A549 (cell line): ENCODE measurements at regions not wholly inside any gene's neighbourhood (a gene's known extent, or its start where the extent isn't known, plus 50 kb on each side); places are given as distances from the start of the nearest gene placed in this dataset.

Source experiments
- ATAC-seq, 2 experiments: fragments of 200-7000 bp in 1 of 2; fragments of >200 bp in 1 of 2; cut with Nextera tagmentation in 1 of 2; cut with Tn5 transposase in 1 of 2; 3 replicates each; pipeline versions ENCODE4 v1.8.0 to v1.9.1; 2018 to 2020; ENCODE audit warnings: mild to moderate bottlenecking in 1 of 2, moderate library complexity in 1 of 2
- CTCF ChIA-PET: fragments of 300-600 bp; sonication (Branson Sonifier 250); formaldehyde crosslinking; extraction: SDS; loops from one replicate; lab custom pipeline; 2021; ENCODE audit warnings: antibody characterized with exemption, inconsistent platforms; lab: Yijun Ruan, JAX
- POLR2A ChIA-PET: fragments of 350-600 bp; formaldehyde crosslinking; extraction: SDS; loops from one replicate; lab custom pipeline; 2021; ENCODE audit warnings: antibody characterized with exemption, inconsistent platforms; lab: Yijun Ruan, JAX
- DNase-seq, 2 experiments: peaks; one replicate each; pipeline versions ENCODE4 v3.0.0 to v3.0.0-alpha.2; 2011 to 2016; ENCODE audit warnings: low read depth in 1 of 2, low spot score in 1 of 2
- FAIRE-seq: peaks from 2 replicates; lab custom pipeline; 2011; peaks lifted over from hg19 to GRCh38; lab: Jason Lieb, UNC
- H3K27ac ChIP-seq, 2 experiments: fragments of >200 bp; sonication (Bioruptor Twin); formaldehyde crosslinking; 3 replicates each; pipeline ENCODE4 v1.5.1; 2016 to 2017
- H3K4me1 ChIP-seq: fragments of >200 bp; sonication (Bioruptor Twin); formaldehyde crosslinking; 3 replicates; pipeline ENCODE4 v1.6.1; 2016
- H3K4me2 ChIP-seq: fragments of >200 bp; sonication (Bioruptor Twin); formaldehyde crosslinking; 3 replicates; pipeline ENCODE4 v1.6.1; 2016
- H3K4me3 ChIP-seq: fragments of >200 bp; sonication (Bioruptor Twin); formaldehyde crosslinking; 3 replicates; pipeline ENCODE4 v1.5.1; 2016
- H3K9me3 ChIP-seq: fragments of >200 bp; sonication (Bioruptor Twin); formaldehyde crosslinking; 3 replicates; pipeline ENCODE4 v1.6.1; 2016
- ATOH8 ChIP-seq: fragments of 250-450 bp; sonication (Bioruptor Pico); IDR thresholded peaks from 2 replicates; pipeline ENCODE4 v1.5.0; 2020; ENCODE audit warnings: low read depth, mild to moderate bottlenecking, moderate library complexity
- BHLHE40 ChIP-seq: IDR thresholded peaks from 2 replicates; pipeline ENCODE4 v1.6.1; 2012; ENCODE audit warnings: low read depth, low read length, inconsistent platforms
- CBX2 ChIP-seq: fragments of 200-600 bp; sonication (generic); IDR thresholded peaks from 2 replicates; pipeline ENCODE4 v1.6.1; 2016; ENCODE audit warnings: low read depth, mild to moderate bottlenecking, borderline replicate concordance
- CEBPB ChIP-seq, 2 experiments: fragments of >200 bp in 1 of 2; sonication (Bioruptor Twin) in 1 of 2; formaldehyde crosslinking in 1 of 2; IDR thresholded peaks; 2 replicates each; pipeline ENCODE4 v1.6.1; 2012 to 2016
- CHD2 ChIP-seq: fragments of 150-350 bp; IDR thresholded peaks from 2 replicates; pipeline ENCODE4 v1.6.1; 2014; ENCODE audit warnings: low read length; ENCODE audit not compliant: partially characterized antibody
- CHD4 ChIP-seq: fragments of 200-600 bp; sonication (generic); IDR thresholded peaks from 2 replicates; pipeline ENCODE4 v1.6.1; 2016; ENCODE audit warnings: antibody characterized with exemption, mild to moderate bottlenecking, borderline replicate concordance
- E2F6 ChIP-seq: IDR thresholded peaks from 2 replicates; pipeline ENCODE4 v1.6.1; 2012; ENCODE audit warnings: low read depth, borderline replicate concordance
- FOSL2 ChIP-seq, 2 experiments: fragments of 450-650 bp in 1 of 2; fragments of >200 bp in 1 of 2; sonication (Bioruptor Twin) in 1 of 2; formaldehyde crosslinking; IDR thresholded peaks; 2 replicates each; pipeline versions ENCODE4 v1.5.0 to v1.6.1; 2016 to 2020; ENCODE audit warnings: mild to moderate bottlenecking in 1 of 2, moderate library complexity in 1 of 2
- GATA3 ChIP-seq: IDR thresholded peaks from 2 replicates; pipeline ENCODE4 v1.6.1; 2012; ENCODE audit warnings: borderline replicate concordance
- HOXA7 ChIP-seq: fragments of 250-450 bp; sonication (Bioruptor Pico); IDR thresholded peaks from 2 replicates; pipeline ENCODE4 v1.5.0; 2020; ENCODE audit warnings: mild to moderate bottlenecking, moderate library complexity
- JUN ChIP-seq, 2 experiments: fragments of >200 bp; sonication (Bioruptor Twin); formaldehyde crosslinking; IDR thresholded peaks; 2 replicates in 1 of 2; 3 replicates in 1 of 2; pipeline ENCODE4 v1.6.1; 2016 to 2017
- JUNB ChIP-seq: fragments of >200 bp; sonication (Bioruptor Twin); formaldehyde crosslinking; IDR thresholded peaks from 2 replicates; pipeline ENCODE4 v1.6.1; 2016
- MAFK ChIP-seq: fragments of 450-650 bp; IDR thresholded peaks from 2 replicates; pipeline ENCODE4 v1.6.1; 2014; ENCODE audit not compliant: partially characterized antibody
- MAZ ChIP-seq: fragments of 150-350 bp; IDR thresholded peaks from 2 replicates; pipeline ENCODE4 v1.6.1; 2014; ENCODE audit warnings: antibody characterized with exemption, low read depth, low read length, borderline replicate concordance
- NR3C1 ChIP-seq: fragments of >200 bp; sonication (Bioruptor Twin); formaldehyde crosslinking; IDR thresholded peaks from 3 replicates; pipeline ENCODE4 v1.6.1; 2017
- PBX3 ChIP-seq: IDR thresholded peaks from 2 replicates; pipeline ENCODE4 v1.6.1; 2012
- POLR2A ChIP-seq: IDR thresholded peaks from 2 replicates; pipeline ENCODE4 v1.6.1; 2012; ENCODE audit warnings: mild to moderate bottlenecking, low read length
- POLR2AphosphoS2 ChIP-seq: conservative IDR thresholded peaks from 2 replicates; pipeline ENCODE4 v1.6.1; 2012; ENCODE audit warnings: low read length, improper control_type of control experiment, inconsistent platforms
- REST ChIP-seq: fragments of 200-600 bp; sonication (generic); IDR thresholded peaks from 2 replicates; pipeline ENCODE4 v1.6.1; 2016; ENCODE audit warnings: antibody characterized with exemption, mild to moderate bottlenecking, moderate library complexity
- SMC3 ChIP-seq: fragments of >200 bp; sonication (Bioruptor Twin); formaldehyde crosslinking; IDR thresholded peaks from 3 replicates; pipeline ENCODE4 v1.6.1; 2018; ENCODE audit warnings: inconsistent platforms
- USF2 ChIP-seq: fragments of 450-650 bp; IDR thresholded peaks from 2 replicates; pipeline ENCODE4 v1.6.1; 2014; ENCODE audit warnings: antibody characterized with exemption
- ZC3H11A ChIP-seq: fragments of 450-650 bp; IDR thresholded peaks from 2 replicates; pipeline ENCODE4 v1.6.1; 2014; ENCODE audit warnings: antibody characterized with exemption, mild to moderate bottlenecking
- WGBS: methylation state at CpG from one replicate; pipeline ENCODE4 v1.1.6; 2017; ENCODE audit errors: missing lambda C conversion rate; 5-methylcytosine and 5-hydroxymethylcytosine counted together

- CTCF ChIA-PET: interaction anchor here (0.6 kb wide), 2 partner anchors 100 to 147 kb away, joined by 3 to 5 read pairs; no protein-coding TSS in a partner anchor
- H3K4me2 ChIP-seq: peak overlapping the region; percentile 18; the same call in 2 of the 3 replicates
Observed at GRCh38 chr1:220957233-220957605, 78.0 kb downstream of the HLX start.

GRCh38 chr1:220958234-220958633, 79.0 kb downstream of the HLX start:
- FAIRE-seq: no peak
- DNase-seq: no peak
- no peak for TF ChIP-seq CHD4
- no peak for TF ChIP-seq PBX3
- no peak for TF ChIP-seq MAZ
- no peak for TF ChIP-seq FOSL2 (IDR thresholded peaks at IDR 0.05)
- no peak for TF ChIP-seq FOSL2 (CRISPR knock-in tag; IDR thresholded peaks at IDR 0.05)
- no peak for TF ChIP-seq MAFK
- no peak for TF ChIP-seq CEBPB (IDR thresholded peaks at IDR 0.05)
- no peak for TF ChIP-seq GATA3
- TF ChIP-seq ZC3H11A: no peak
- no peak for TF ChIP-seq CBX2
- no peak for TF ChIP-seq SMC3
- no peak for TF ChIP-seq USF2
- TF ChIP-seq JUNB: no peak
- Histone ChIP-seq H3K27ac (peak overlapping the region; percentile 38 to 50; a peak in 2 of 6 replicates), H3K9me3 (peaks cover 7% of the 10 kb centered on the region; the same call in 1 of the 3 replicates), H3K4me2 (no peak overlapping the region), H3K4me3 (no peak overlapping the region), H3K4me1 (peaks cover 31% of the 10 kb centered on the region)
- CTCF ChIA-PET: no interaction called here
- WGBS: 67% methylated on average over 1 of the region's 1 CpG
- POLR2A ChIA-PET: no interaction called here
- ATAC-seq: no peak

More at GRCh38 chr1:220957233-220957605, 78.0 kb downstream of the HLX start:
- Histone ChIP-seq H3K4me3 (no peak overlapping the region), H3K4me1 (peaks cover 22% of the 10 kb centered on the region), H3K9me3 (peaks cover 7% of the 10 kb centered on the region; the same call in 1 of the 3 replicates), H3K27ac (peak overlapping the region; percentile 50 to 59)
- FAIRE-seq (no peak), ATAC-seq (peak; percentile 58 to 65; a peak in 4 of 6 replicates), DNase-seq (peak in 1 of 2 experiments; percentile 55)
- 11% methylated on average over 3 of the region's 3 CpGs for WGBS
- POLR2A ChIA-PET: no interaction called here
- no peak for TF ChIP-seq CHD2
- peak; percentile 29 for TF ChIP-seq MAFK
- peak; percentile 54 to 75; a peak in 2 of 4 replicates for TF ChIP-seq CEBPB (IDR thresholded peaks at IDR 0.05)
- TF ChIP-seq USF2: no peak
- peak; percentile 43; the same call in 1 of the 2 replicates for TF ChIP-seq JUNB
- peak; percentile 42; the same call in 1 of the 2 replicates for TF ChIP-seq FOSL2 (IDR thresholded peaks at IDR 0.05)
- TF ChIP-seq FOSL2 (CRISPR knock-in tag; IDR thresholded peaks at IDR 0.05): peak; percentile 67

GRCh38 chr1:220962031-220962751, 82.9 kb downstream of the HLX start:
- ATAC-seq (peak; percentile 80 to 90), FAIRE-seq (no peak), DNase-seq (peak in 1 of 2 experiments; percentile 73)
- Histone ChIP-seq H3K4me1 (peaks cover 26% of the 10 kb centered on the region), H3K4me3 (no peak overlapping the region), H3K27ac (peak overlapping the region; percentile 69 to 76), H3K9me3 (peaks cover 7% of the 10 kb centered on the region; the same call in 2 of the 3 replicates), H3K4me2 (peak overlapping the region; percentile 50)
- ChIA-PET CTCF (interaction anchor here (1.0 kb wide), 1 partner anchor 474 kb away, joined by 3 read pairs; no protein-coding TSS in a partner anchor), POLR2A (no interaction called here)
- 13% methylated on average over 1 of the region's 1 CpG for whole genome bisulfite sequencing
- TF ChIP-seq POLR2A (no peak), NR3C1 (no peak), ATOH8 (CRISPR knock-in tag) (no peak), POLR2AphosphoS2 (no peak), REST (no peak), BHLHE40 (no peak), SMC3 (peak; percentile 20; the same call in 1 of the 3 replicates), MAFK (peak; percentile 69), E2F6 (no peak), PBX3 (no peak), HOXA7 (no peak), ZC3H11A (no peak), JUN (IDR thresholded peaks at IDR 0.05) (peak; percentile 72 to 75; a peak in 3 of 5 replicates)
